ENCODE measurements at regions not wholly inside any gene's neighbourhood (a gene's known extent, or its start where the extent isn't known, plus 50 kb on each side); places are given as distances from the start of the nearest gene placed in this dataset.

- H3K9me3 ChIP-seq (ENCODE audit: low read length), result no peaks in the 10 kb centered on the region
- H3K4me2 ChIP-seq (ENCODE audit: low read depth, low read length), result no peak overlapping the region
- no peak for TF ChIP-seq PTBP1 (IDR thresholded peaks at IDR 0.05; ENCODE audit: low read depth, low read length, poor library complexity, severe bottlenecking)
- no peak for TF ChIP-seq MTA3 (CRISPR knock-in tag; IDR thresholded peaks at IDR 0.05)
- TF ChIP-seq ZSCAN31 (CRISPR knock-in tag; IDR thresholded peaks at IDR 0.05; ENCODE audit: low read depth), result no peak
- TF ChIP-seq ZNF557 (CRISPR knock-in tag; IDR thresholded peaks at IDR 0.05), result no peak
- no peak for TF ChIP-seq ZSCAN12 (CRISPR knock-in tag; IDR thresholded peaks at IDR 0.05)
- no peak for TF ChIP-seq RBM22 (optimal IDR thresholded peaks at IDR 0.05; ENCODE audit: low read length)
- TF ChIP-seq, protein P1, sequence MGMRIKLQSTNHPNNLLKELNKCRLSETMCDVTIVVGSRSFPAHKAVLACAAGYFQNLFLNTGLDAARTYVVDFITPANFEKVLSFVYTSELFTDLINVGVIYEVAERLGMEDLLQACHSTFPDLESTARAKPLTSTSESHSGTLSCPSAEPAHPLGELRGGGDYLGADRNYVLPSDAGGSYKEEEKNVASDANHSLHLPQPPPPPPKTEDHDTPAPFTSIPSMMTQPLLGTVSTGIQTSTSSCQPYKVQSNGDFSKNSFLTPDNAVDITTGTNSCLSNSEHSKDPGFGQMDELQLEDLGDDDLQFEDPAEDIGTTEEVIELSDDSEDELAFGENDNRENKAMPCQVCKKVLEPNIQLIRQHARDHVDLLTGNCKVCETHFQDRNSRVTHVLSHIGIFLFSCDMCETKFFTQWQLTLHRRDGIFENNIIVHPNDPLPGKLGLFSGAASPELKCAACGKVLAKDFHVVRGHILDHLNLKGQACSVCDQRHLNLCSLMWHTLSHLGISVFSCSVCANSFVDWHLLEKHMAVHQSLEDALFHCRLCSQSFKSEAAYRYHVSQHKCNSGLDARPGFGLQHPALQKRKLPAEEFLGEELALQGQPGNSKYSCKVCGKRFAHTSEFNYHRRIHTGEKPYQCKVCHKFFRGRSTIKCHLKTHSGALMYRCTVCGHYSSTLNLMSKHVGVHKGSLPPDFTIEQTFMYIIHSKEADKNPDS (CRISPR knock-in tag; IDR thresholded peaks at IDR 0.05), result no peak
- FAIRE-seq, result no peak
- POLR2A ChIA-PET, result no interaction called here
- intact Hi-C loops (cut with micrococcal nuclease; ENCODE audit: unreplicated experiment), result no loop called here
- no peak overlapping the region for H3K27ac ChIP-seq (ENCODE audit: extremely low read length, insufficient read depth, low read length)
- H3K36me3 ChIP-seq (replicated peaks in 1 of 2; ENCODE audit: control insufficient read depth in 1 of 2, insufficient read depth in 2 of 2, low read length in 2 of 2), result no peaks in the 10 kb centered on the region
- H2AFZ ChIP-seq (ENCODE audit: low read length), result no peak overlapping the region
- H3K79me2 ChIP-seq (ENCODE audit: insufficient read depth, low read length), result no peaks in the 10 kb centered on the region
- no peak overlapping the region for H3K4me3 ChIP-seq (replicated peaks in 1 of 3; ENCODE audit: insufficient read depth in 1 of 3, low read depth in 2 of 3, low read length in 3 of 3)
- CTCF ChIA-PET (ENCODE audit: low intra/inter-chr PET ratio, low total read pairs), result interaction anchor here (2.8 kb wide), 1 partner anchor 233 kb away, joined by 25 read pairs; no protein-coding TSS in a partner anchor
- H3K4me1 ChIP-seq (ENCODE audit: insufficient read depth, low read length), result no peaks in the 10 kb centered on the region
- DNase-seq (ENCODE audit: low spot score), result no peak
- H3K9ac ChIP-seq (ENCODE audit: insufficient read depth, low read depth, low read length), result no peak overlapping the region
- H4K20me1 ChIP-seq (ENCODE audit: insufficient read depth, low read length), result no peaks in the 10 kb centered on the region
- in situ Hi-C loops (cut with HindIII; ENCODE audit: extremely low pct_ligation_motif_present, low pct_unique_long_range_greater_than_20kb), result no loop called here
- WGBS (ENCODE audit: low lambda C conversion rate), result 22% methylated on average over 5 of the region's 5 CpGs
- no TSS peak for BruUV-seq (replicated peaks)
- no peaks in the 10 kb centered on the region; a peak in 1 of 5 replicates for H3K27me3 ChIP-seq (ENCODE audit: control insufficient read depth in 1 of 2, insufficient read depth in 2 of 2, low read length in 2 of 2)
- ATAC-seq, result no peak
These were observed 131.2 kb downstream of the SNAPC1 start for GRCh38 chr14:61893371-61893940.

All from HepG2 (cell line).